NCI-H345 treated with DMSO at 0.1 percent for 48 hours (cell line): ENCODE measurements at regions not wholly inside any gene's neighbourhood (a gene's known extent, or its start where the extent isn't known, plus 50 kb on each side); places are given as distances from the start of the nearest gene placed in this dataset.
"Not testable (repeated sequence)": the region's sequence is repeated elsewhere in the genome, so short reads cannot be mapped to it uniquely, and the experiment has no call there.

Experiments used
- DNase-seq: peaks from one replicate; lab custom pipeline; 2025; ENCODE audit not compliant: unreplicated experiment; lab: John Stamatoyannopoulos, UW

DNA sequence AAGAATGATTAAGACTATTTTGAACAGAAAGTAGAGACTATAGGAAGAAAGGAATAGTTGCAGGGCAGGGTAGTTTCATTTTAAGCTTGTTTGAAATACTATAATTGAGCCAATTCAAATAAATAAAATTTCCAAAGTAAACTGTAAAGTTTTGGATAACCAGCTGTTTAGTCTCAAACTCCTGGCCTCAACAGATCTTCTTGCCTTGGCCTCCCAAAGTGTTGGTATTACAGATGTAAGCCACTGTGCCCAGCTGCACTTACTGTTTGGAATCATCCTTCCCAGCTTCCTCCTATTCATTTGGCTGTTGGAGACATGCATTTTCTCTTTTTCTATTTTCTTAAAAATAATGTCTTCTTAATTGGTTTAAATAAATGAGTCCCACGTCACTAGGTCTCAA lies 231.0 kb downstream of the NNT start:
- no peak for DNase-seq

DNA sequence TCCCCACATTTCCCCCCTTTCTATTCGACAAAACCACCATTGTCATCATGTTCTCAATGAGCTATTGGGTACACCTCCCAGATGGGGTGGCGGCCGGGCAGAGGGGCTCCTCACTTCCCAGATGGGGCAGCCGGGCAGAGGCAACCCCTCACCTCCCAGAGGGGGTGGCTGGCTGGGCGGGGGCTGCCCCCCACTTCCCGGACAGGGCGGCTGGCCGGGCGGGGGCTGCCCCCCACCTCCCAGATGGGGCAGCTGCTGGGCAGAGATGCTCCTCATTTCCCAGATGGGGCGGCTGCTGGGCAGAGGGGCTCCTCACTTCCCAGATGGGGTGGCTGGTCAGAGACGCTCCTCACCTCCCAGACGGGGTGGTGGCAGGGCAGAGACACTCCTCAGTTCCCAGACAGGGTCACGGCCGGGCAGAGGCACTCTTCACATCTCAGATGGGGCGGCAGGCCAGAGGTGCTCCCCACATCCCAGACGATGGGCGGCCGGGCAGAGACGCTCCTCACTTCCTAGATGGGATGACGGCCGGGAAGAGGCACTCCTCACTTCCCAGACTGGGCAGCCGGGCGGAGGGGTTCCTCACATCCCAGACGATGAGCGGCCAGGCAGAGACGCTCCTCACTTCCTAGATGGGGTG lies 221.5 kb downstream of the NNT start:
- not testable (repeated sequence) for DNase-seq

DNA sequence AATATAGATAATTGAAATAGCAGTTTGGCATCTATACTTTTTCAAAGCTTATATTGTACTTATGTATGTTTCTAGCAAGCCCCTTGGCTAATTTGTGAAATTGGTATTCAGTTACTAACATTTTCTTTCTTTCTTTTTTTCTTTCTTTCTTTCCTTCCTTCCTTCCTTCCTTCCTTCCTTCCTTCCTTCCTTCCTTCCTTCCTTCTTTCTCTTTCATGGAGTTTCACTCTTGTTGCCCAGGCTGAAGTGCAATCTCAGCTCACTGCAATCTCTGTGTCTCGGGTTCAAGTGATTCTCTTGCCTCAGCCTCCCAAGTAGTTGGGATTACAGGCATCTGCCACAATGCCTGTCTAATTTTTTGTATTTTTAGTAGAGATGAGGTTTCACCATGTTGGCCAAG lies 215.4 kb downstream of the NNT start:
- DNase-seq = not testable (repeated sequence)

DNA sequence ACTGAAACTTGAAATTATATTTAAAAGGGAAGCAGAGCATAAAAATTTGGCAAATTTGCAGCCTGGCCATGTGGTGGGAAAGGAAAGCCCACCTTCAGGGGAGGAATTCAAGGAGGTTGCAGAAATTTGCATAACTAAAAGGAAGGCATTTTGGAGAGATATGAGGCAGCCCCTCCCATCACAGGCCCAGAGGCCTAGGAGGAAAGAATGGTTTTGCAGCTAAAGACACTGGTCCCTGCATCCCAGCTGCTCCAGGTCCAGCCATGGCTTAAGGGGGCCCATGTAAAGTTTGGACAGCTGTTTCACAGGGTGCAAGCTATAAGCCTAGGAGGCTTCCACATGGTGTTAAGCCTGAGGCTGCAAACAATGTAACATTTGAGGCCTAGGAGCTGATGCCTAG lies 212.5 kb downstream of the NNT start:
- DNase-seq = no peak

GRCh38 chr5:43804723-43805122 lies 201.7 kb downstream of the NNT start:
- no peak for DNase-seq

- no peak for DNase-seq
Measured at GRCh38 chr5:43804041-43804440, 201.1 kb downstream of the NNT start.

DNA sequence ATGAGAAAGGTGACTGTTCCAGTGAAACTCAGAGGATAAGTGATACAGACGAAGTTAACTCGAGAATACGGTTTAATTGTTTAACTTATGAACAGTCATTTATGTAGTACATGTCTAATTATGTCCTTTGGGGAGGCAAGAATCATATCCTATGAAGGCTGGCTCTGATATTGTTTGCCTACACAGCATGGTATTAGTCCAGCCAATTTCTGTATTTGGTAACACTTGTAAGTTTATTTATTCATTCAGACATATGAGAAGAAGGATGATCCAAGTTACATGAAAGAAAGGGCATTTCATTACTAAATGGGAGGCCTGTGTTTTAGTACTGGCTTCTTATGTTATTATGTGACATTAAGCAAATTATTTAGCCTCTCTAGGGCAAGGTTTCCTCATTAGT lies 199.7 kb downstream of the NNT start:
- no peak for DNase-seq

- DNase-seq = no peak
Measured at GRCh38 chr5:43802119-43802518, 199.1 kb downstream of the NNT start.

- no peak for DNase-seq
Measured at GRCh38 chr5:43798740-43799139, 195.8 kb downstream of the NNT start.

DNA sequence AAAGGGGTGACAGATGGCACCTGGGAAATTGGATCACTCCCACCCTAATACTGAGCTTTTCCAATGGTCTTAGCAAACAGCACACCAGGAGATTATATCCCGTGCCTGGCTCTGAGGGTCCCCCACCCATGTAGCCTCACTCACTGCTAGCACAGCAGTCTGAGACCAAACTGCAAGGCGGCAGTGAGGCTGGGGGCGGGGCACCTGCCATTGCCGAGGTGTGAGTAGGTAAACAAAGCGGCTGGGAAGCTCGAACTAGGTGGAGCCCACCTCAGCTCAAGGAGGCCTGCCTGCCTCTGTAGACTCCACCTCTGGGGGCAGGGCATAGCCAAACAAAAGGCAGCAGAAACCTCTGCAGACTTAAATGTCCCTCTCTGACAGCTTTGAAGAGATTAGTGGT lies 188.9 kb downstream of the NNT start:
- DNase-seq = not testable (repeated sequence)

DNA sequence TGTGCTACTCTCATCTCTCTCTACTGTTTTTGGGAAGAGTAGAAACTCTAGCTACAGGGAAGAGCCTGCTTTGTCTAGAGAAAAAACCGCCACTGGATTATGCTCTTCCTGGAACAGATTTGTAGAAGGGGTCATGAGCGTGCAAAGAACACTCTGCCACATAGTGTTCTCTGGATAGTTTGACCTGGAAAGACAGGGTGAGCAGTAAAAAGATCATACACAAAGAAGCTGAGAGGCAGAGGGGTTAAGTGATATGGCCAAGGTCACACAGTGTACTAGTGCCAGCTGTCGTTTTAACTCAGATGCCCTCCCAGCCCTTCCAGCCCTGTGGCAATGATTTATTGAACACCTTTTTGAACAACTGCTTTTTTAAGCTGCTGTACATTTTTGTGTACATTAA lies 182.2 kb downstream of the NNT start:
- no peak for DNase-seq

DNA sequence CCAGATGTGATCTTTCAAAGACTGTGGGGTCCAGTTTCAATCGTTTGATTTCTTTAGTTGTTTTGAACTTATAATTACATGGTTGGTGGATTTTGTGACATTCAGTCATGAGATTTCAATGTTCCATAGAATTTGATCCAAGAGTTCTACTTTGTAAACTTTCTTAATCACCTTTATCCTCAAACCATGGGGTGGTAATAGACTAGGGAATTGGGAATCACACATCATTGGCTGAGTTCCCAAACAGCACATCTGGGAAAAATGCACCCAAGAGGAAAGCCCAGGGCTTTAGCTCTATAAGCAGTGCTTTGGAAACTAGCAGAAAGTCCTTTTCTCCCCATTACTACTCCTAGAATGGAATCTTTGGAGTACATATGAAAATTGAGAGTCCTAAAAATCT lies 177.6 kb downstream of the NNT start:
- no peak for DNase-seq

- no peak for DNase-seq
Measured at GRCh38 chr5:43774881-43775399, 172.0 kb downstream of the NNT start.

GRCh38 chr5:43773478-43773844 lies 170.5 kb downstream of the NNT start:
- DNase-seq = no peak

DNA sequence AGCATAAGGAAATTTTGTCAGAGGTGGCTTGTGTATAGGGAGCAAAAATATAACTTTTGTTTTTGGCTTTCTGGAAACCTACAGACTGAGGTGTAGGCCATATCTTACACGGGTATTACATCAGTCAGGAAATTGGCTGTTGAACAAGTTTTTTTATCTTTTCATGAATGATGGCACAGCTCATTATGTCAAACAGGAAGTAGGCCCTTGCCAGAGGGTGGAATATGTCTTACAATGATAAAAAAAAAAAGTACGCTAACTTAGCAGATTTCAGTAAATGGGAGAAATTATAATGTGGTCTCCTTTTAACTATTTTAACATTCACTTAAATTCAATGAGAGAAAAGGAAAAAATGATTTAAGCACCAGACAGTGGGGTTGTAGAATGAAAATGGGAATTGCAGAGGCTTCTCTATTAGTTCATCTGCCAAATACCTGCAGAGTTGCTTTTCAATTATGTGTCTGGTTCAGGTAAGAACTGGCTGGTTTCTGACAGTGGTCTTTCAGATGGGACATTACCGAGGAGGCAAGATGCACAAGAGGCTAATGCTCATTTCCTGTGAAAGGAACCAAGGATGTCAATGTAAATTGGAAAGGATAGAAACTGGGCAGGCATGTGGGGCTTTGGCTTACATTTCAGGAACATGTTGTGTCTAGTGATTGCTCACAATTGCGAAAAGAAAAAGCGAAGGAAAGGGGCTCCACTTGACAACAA lies 169.9 kb downstream of the NNT start:
- DNase-seq = no peak

DNA sequence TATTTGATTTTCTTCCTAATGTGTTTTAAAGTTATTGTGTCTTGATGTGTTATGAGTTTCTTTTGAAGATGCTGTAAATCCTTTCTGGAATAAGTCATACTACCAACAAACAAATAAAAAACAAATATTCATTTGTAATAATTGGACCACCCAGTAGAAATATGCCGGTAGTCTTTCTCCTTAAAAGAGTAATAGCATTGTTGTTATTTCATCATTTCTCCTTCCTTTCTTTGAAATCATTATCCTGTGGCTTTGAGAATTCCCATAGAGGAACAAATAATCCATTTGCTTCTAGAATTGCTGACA lies 169.4 kb downstream of the NNT start:
- DNase-seq = no peak

DNA sequence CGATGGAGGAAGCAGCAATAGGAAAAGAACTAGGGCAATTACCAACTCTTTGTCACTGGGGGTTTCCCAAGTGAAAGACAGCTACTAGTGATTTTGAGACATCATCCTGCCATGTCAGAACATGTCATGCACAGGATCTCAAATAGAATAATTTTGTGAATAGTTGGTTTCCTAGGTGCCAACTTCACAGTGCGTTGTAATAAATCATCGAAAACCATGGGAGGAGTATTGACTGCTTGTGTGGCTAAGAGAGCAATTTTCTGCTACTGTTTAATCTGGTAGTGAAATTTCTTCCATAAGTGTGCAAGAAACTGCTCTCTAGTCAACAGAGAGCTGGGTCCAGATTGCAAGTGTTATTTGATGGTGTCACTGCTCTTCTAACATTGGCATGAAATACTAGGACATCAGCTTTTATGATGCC lies 168.6 kb downstream of the NNT start:
- no peak for DNase-seq

DNA sequence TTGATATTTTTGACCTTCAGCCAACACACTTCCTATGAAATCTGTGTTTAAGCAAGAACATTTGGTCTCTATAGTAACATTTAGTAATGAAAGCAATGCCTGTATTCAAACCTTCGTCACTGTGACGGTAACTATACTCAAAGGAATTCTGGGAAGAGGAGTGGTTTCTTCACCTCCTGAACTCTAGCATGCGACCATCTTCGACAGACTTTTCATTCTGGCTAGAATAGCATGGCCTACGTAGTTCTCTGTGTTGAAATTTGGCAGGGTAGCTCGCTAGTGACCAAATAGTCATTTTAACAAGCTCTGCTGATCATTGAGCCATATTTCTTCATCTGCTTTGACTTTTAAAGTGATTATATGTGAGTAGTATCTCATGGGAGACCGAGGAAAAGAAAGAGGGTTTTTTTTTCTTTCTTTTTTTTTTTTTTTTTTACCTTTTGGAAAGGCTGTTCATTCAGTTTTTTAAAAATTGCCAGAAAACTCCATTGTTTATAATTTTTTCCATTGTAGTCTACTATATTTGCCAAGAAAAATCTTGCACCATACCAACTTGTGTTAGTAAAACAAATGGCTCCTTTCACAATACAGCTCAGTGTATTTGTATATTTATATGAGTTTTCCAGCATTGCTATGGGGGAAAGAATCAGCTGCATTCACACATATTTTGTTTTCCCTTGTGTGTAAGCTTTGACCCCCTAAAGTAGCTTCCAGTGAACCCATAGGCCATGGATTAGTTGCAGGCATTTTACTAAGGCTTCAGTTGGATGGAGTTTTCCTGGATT lies 166.8 kb downstream of the NNT start:
- DNase-seq = no peak
